H54 (cell line): ENCODE measurements at regions not wholly inside any gene's neighbourhood (a gene's known extent, or its start where the extent isn't known, plus 50 kb on each side); places are given as distances from the start of the nearest gene placed in this dataset.
A peak's percentile ranks its signal among the peaks of the same experiment; 100 is the strongest.
"Not testable (repeated sequence)": the region's sequence is repeated elsewhere in the genome, so short reads cannot be mapped to it uniquely, and the experiment has no call there.

Source experiments
- DNase-seq: peaks from one replicate; pipeline ENCODE4 v3.0.0; 2011; ENCODE audit warnings: low spot score, mixed read lengths; ENCODE audit not compliant: insufficient read length
- FAIRE-seq: peaks from 3 replicates; lab custom pipeline; 2011; peaks lifted over from hg19 to GRCh38; lab: Jason Lieb, UNC
- POLR2A ChIP-seq: IDR thresholded peaks from 2 replicates; pipeline ENCODE4 v1.6.1; 2011; ENCODE audit warnings: low read depth, mild to moderate bottlenecking, low read length

DNA sequence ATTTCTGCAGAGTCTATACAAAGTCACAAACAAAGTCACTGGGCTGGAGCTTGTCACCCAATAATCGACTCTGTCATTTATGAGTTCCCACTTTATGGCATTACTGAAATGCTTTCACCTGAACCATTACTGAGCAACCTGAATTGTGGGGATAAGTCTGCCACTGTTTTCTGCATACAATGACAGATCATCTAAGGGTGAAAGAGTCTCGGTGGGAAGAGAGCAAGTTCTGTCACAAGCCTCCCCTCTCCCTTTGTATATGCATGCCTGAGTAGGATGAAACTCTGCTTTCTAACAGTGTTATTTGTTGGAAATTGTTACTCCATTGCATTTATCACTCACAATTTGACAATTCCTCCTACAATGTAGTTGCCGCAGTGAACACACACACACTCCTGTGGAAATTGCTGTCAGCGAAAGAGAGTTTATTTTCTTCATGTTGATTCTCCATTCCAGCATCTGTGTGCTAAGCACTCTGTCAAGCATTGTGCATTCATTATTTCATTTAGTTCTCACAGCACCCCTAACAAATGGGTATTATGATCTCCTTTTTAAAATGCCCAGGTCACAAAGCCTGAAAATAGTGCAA, 1732.4 kb upstream of the CDH6 start:
- DNase-seq, result no peak
- TF ChIP-seq POLR2A, result no peak
- FAIRE-seq, result peak; percentile 23

DNA sequence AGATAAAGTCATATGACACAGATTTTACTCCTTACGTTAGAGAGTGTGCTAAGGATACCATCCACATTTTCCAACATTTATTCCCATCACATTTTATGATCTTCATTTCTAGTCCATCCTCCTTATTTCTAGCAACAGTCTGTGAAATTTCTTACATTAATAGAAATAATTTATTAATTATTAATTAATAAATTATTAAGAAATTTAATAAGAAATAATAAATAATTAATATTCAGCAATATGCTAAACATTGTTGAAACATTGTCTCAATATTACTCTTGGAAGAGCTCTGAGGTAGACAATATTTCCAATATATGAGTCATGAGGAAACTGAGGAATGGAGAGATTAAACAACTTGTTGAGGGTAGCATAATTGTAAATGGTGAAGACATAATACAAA, 1742.5 kb upstream of the CDH6 start:
- FAIRE-seq, DNase-seq: not testable (repeated sequence)

DNA sequence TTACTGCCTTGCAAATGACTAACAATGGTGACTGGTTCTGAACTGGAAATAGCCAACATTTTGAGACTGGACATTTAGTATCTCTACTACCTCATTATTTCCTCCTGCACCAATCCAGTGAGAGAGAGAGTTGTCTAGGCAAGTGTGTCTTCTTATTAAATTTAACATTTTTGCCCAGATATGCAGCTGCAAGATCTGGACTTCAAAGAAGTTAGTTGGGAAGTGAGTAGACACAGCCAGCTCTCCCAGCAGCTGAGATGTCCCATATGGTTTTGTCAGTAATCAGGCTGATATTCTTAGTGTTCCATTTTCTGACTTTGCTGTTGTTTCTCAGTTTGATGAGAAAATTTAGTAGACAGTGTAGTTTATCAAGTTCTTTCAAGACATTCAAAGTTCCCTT, 1778.8 kb upstream of the CDH6 start:
- no peak for TF ChIP-seq POLR2A
- no peak for DNase-seq
- no peak for FAIRE-seq

DNA sequence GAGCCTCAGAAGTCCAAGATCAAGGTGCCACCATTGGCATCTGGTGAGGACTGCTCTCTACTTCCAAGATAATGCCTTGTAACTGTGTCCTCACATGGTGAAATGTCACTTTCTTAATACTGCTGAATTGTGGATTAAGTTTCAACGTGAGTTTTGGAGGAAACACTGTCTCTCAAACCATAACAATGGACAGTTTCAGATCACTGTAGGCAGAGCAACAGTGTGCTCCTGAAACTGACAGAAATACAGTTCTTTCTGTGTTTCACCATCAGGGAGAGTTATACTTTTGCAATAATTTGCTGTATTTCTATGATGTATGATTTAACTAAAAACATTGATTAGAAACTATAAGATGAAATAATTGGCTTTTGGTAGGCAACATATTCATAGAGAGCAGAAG, 1780.5 kb upstream of the CDH6 start:
- TF ChIP-seq POLR2A, result no peak
- FAIRE-seq (no peak), DNase-seq (no peak)

DNA sequence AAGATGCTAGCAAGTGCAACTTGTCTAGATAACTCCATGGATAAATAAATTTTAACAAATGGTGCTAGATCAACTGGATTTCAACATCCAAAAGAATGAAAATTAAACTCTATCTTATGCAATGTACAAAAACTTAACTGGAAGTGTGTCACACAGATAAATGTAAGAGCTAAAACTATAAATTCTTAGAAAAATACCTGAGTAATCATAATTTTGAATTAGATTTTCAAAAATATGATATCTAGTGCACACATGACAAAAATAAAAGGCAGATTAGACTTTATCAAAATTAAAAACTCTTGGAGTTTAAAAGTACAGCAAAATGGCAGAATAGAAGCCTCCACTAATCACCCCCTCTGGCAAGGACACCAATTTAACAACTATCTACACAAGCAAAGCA, 1791.2 kb upstream of the CDH6 start:
- DNase-seq, result no peak
- FAIRE-seq, result no peak
- TF ChIP-seq POLR2A, result no peak

DNA sequence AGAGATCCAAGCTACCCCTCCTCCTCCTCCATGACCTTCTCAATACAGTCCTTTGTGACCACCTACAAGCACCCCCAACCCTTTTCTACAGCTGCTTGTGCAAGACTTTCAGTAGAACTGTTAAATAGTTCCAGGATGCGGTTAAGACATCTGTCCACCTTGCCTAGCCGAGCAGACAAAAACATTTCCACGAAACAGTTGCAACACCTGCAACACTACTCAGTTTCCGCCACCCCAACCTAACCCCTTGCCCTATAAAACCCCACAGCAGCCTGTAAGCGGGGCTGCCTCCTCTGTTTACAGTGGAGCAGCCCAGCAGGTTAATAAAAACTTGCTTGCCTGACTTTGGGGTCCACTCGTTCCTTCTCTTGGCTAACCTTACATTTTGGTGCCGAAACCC, 1803.5 kb upstream of the CDH6 start:
- no peak for FAIRE-seq
- TF ChIP-seq POLR2A, result no peak
- DNase-seq, result no peak

DNA sequence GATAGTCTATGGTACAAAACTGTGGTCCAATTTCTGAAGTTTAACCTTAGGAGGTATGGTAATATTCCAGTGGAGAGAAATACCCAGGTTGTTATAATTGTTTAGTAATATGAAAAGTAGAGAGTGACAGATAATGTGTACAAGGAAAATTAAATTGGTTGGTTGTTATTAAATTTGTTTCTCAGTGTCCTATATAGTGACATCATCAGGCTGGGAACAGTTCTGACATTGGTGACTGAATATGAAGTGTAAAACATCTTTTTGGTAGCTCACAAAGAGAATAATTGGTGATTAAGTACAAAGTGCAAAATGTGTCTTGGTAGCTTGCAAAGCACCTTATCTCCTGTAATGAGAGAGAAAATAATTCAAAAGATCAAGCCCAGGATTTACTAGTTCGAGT, 1806.1 kb upstream of the CDH6 start:
- FAIRE-seq (no peak), DNase-seq (no peak)
- no peak for TF ChIP-seq POLR2A

DNA sequence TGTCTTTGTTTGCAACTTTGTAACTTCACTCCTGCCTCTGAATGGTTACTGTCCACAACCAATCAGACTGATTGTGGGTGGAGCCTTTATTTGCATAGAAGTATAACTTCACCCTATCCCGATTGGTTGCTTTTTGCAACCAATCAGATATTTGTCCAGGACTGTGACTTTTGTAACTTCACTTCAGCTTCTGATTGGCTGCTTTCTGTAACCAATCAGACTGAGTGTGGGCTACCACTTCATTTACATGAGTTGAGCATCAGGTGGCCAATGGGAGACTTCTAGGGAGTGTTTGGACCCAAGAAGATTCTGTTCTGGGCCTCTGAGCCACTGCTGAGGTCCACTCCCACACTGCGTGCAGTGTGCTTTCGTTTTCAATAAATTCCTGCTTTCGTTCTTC, 1810.7 kb upstream of the CDH6 start:
- FAIRE-seq (peak; percentile 95), DNase-seq (peak; percentile 12)
- TF ChIP-seq POLR2A, result no peak

DNA sequence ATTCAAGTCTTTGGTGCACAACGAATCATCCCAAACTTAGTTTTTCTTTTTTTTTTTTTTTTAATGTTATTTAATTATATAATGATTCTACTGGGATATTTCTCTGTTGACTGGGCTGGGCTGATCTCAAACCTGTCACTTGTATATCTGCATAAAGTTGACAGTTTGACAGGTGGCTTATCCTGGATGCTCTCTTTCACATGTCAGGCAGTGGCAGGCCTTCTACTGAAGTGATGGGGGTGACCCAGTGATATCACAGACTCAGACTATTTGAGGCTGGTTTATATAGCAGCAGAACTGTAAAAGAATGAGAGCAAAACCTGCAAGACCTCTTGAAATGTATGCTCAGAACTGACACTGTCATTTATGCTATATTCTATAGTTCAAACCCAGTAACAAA, 1813.5 kb upstream of the CDH6 start:
- no peak for DNase-seq
- TF ChIP-seq POLR2A, result no peak
- no peak for FAIRE-seq

DNA sequence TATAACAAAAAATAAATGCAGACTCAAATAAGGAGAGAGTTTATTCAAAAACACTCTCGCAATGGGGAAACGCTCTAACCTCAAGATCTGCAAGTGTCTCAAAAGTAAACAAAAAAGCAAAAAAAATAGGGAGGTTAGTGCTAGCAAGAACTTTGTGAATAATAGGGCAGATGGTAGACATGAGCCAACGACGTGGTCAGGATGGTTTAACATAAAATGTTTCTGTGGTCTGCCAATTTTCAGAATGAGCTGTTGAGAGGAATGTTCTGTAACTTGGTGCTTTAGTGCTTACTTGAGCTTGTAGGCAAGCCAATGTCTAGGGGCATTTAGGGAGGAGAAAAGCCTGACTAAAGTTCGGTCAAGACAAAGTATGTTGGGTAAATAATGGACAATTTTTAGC, 1813.9 kb upstream of the CDH6 start:
- no peak for TF ChIP-seq POLR2A
- no peak for DNase-seq
- FAIRE-seq, result no peak

DNA sequence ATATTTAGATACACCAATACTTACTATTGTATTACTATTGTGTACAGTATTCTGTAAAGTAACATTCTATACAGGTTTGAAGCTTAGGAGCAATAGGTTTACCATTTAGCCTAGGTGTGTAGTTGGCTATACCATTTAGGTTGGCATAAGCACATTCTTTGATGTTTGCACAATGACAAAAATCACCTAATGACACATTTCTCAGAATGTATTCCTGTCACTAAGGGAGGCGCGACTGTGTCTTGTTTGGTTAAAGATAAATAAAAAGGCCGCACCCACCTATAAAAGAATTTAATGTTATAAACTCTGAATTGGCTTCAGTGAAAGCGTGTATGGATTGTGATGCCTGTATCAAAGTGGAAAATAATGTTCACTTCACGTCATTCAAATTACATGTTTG, 1815.4 kb upstream of the CDH6 start:
- FAIRE-seq (no peak), DNase-seq (no peak)
- TF ChIP-seq POLR2A, result no peak

DNA sequence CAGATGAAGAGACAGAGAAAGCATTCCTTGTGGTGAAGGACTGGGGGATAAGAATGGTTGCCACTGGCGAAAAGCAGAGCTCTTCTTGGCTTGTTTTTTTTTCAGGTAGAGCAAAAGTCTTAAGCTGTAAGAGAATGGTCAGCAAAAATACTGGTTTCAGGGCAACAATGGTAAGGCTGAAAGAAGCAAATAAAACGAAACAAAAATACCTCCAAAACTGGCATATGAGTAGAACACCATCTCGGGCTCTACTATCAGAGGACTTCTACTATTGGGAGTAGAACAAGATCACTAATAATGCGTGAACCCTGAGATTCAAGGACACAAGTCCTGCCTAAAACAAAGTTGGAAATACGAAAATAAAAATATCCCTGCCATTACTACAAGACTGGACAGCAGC, 1823.2 kb upstream of the CDH6 start:
- TF ChIP-seq POLR2A, result no peak
- FAIRE-seq, result no peak

DNA sequence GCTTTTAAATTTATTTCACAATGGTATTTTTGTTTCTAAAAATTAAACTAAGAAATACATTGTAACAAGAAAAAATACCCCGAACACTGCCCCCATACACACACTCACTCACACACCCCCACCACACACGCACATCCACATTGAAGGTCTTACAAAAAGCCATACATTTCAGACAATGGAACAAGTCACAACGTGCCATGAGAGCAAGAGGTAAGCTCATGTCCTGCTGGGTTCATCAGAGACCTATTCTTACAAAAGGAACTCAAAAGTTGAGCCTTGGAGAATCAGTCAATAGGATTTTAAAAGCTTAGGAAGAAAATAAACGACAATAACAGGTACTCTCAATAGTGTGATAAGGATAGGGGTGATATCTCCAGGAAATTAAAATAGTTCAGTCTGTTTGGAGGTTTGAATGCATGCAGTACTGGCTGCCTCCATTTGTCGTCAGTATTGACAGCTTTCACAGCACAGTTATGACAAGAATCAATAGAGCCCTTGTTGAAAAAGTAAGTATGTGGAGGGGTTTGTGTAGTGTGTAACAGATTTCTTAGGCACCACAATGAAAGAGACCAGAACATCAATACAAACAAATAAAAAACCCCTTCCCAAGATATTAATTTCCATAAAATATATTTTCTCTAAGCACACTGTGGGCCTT, 1826.2 kb upstream of the CDH6 start:
- no peak for FAIRE-seq
- no peak for TF ChIP-seq POLR2A
- DNase-seq, result no peak

More for the DNA sequence above, 1823.2 kb upstream of the CDH6 start:
- DNase-seq, result no peak

DNA sequence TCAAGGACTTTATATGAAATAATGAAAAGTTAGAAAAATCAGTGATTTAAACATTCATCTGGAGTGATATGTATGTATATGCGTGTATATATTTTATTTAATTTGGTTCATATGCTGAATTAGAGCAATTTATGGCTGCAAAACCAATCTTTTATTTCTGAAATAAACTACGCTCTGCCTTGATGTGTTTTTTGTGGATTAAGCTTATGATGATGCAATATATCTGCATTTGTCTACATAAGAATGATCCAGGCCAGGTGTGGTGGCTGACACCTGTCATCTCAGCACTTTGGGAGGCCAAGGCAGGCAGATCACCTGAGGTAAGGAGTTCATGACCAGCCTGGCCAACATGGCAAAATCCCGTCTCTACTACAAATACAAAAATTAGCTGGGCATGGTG, 1842.3 kb upstream of the CDH6 start:
- TF ChIP-seq POLR2A, result no peak
- DNase-seq, result no peak
- no peak for FAIRE-seq

DNA sequence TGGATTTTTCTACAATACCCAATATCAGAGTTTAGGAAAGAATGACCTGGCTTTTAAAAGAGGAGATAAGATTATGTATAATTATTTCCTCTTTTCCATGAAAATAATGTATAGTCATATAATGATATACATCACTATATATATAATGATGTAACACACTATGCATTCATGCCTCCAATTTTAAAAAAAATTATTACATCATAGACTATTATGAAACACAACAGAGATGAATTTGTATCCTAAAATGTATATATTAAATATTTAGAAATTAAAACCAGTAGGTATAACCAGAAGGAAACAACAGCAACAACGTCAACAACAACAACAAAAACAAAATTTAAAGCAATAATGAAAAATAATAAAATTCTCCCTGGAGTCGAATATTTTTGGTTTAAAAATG, 1856.5 kb upstream of the CDH6 start:
- no peak for TF ChIP-seq POLR2A
- FAIRE-seq (no peak), DNase-seq (no peak)
